RWPE1 (cell line): ENCODE measurements at regions not wholly inside any gene's neighbourhood (a gene's known extent, or its start where the extent isn't known, plus 50 kb on each side); places are given as distances from the start of the nearest gene placed in this dataset.
A peak's percentile ranks its signal among the peaks of the same experiment; 100 is the strongest.

Experiments
- CTCF ChIA-PET: fragments of 350-600 bp; sonication (Branson Sonifier 250); formaldehyde crosslinking; extraction: SDS; loops from one replicate; lab custom pipeline; 2021; lab: Yijun Ruan, JAX
- POLR2A ChIA-PET: fragments of 400-600 bp; formaldehyde crosslinking; extraction: SDS; loops from one replicate; lab custom pipeline; 2020; ENCODE audit warnings: antibody characterized with exemption; ENCODE audit not compliant: low non-redundant PET; lab: Yijun Ruan, JAX
- DNase-seq: peaks from one replicate; pipeline ENCODE4 v3.0.0; 2012; ENCODE audit warnings: low spot score
- H3K27ac ChIP-seq: fragments of 450-650 bp; 2 replicates; pipeline ENCODE4 v1.5.1; 2017
- CTCF ChIP-seq: fragments of 450-650 bp; conservative IDR thresholded peaks from 2 replicates; pipeline ENCODE4 v1.5.1; 2017; ENCODE audit warnings: low read depth, mild to moderate bottlenecking

GRCh38 chr10:33579996-33580395, 245.5 kb upstream of the NRP1 start:
- ChIA-PET CTCF (no interaction called here), POLR2A (no interaction called here)
- TF ChIP-seq CTCF: no peak
- no peak for DNase-seq
- H3K27ac ChIP-seq: no peak overlapping the region

GRCh38 chr10:33573606-33574005, 239.1 kb upstream of the NRP1 start:
- no peak overlapping the region for H3K27ac ChIP-seq

GRCh38 chr10:33571616-33572015, 237.1 kb upstream of the NRP1 start:
- no peak overlapping the region for H3K27ac ChIP-seq
- DNase-seq: peak; percentile 63
- POLR2A ChIA-PET: no interaction called here
- TF ChIP-seq CTCF: no peak
- CTCF ChIA-PET: no interaction called here

More at GRCh38 chr10:33573606-33574005, 239.1 kb upstream of the NRP1 start:
- CTCF ChIA-PET: no interaction called here
- POLR2A ChIA-PET: no interaction called here
- no peak for TF ChIP-seq CTCF
- DNase-seq: no peak

- DNase-seq: no peak
- ChIA-PET POLR2A (no interaction called here), CTCF (no interaction called here)
- TF ChIP-seq CTCF: no peak
- no peak overlapping the region for H3K27ac ChIP-seq
These were observed 236.0 kb upstream of the NRP1 start for GRCh38 chr10:33570495-33570894.

- DNase-seq: no peak
- CTCF ChIA-PET: no interaction called here
- POLR2A ChIA-PET: no interaction called here
- TF ChIP-seq CTCF: no peak
- no peak overlapping the region for H3K27ac ChIP-seq
These were observed 235.2 kb upstream of the NRP1 start for GRCh38 chr10:33569702-33570101.

- CTCF ChIA-PET: no interaction called here
- no peak for TF ChIP-seq CTCF
- POLR2A ChIA-PET: no interaction called here
- no peak overlapping the region for H3K27ac ChIP-seq
- DNase-seq: no peak
These were observed 232.0 kb upstream of the NRP1 start for GRCh38 chr10:33566426-33566825.

- TF ChIP-seq CTCF: no peak
- no peak overlapping the region for H3K27ac ChIP-seq
- ChIA-PET POLR2A (no interaction called here), CTCF (no interaction called here)
- no peak for DNase-seq
These were observed 231.5 kb upstream of the NRP1 start for GRCh38 chr10:33566001-33566400.
